ENCODE measurements at regions not wholly inside any gene's neighbourhood (a gene's known extent, or its start where the extent isn't known, plus 50 kb on each side); places are given as distances from the start of the nearest gene placed in this dataset.

GRCh38 chr2:196515051-196515450 is 124.5 kb upstream of the CCDC150 start (continued):
- TF ChIP-seq RERE (CRISPR knock-in tag; IDR thresholded peaks at IDR 0.05; ENCODE audit: borderline replicate concordance) (no peak), TAF7 (tag; IDR thresholded peaks at IDR 0.05) (no peak), SRSF7 (optimal IDR thresholded peaks at IDR 0.05; ENCODE audit: low read depth, low read length) (no peak), RCOR1 (IDR thresholded peaks at IDR 0.05; ENCODE audit: borderline replicate concordance in 1 of 2, low read depth in 2 of 2, low read length in 2 of 2) (no peak), ATF3 (IDR thresholded peaks at IDR 0.05) (no peak), ATF3 (CRISPR knock-in tag; conservative IDR thresholded peaks at IDR 0.05) (no peak), ARID3B (CRISPR knock-in tag; IDR thresholded peaks at IDR 0.05; ENCODE audit: borderline replicate concordance) (no peak), ZNF695 (CRISPR knock-in tag; IDR thresholded peaks at IDR 0.05) (no peak), USF1 (CRISPR knock-in tag; IDR thresholded peaks at IDR 0.05) (no peak), IRF1 (CRISPR knock-in tag; IDR thresholded peaks at IDR 0.05; ENCODE audit: borderline replicate concordance) (no peak), TEAD4 (IDR thresholded peaks at IDR 0.05; ENCODE audit: low read length) (no peak), TEAD4 (CRISPR knock-in tag; IDR thresholded peaks at IDR 0.05; ENCODE audit: borderline replicate concordance) (no peak), TCF15 (CRISPR knock-in tag; IDR thresholded peaks at IDR 0.05) (no peak), ATF4 (CRISPR knock-in tag; IDR thresholded peaks at IDR 0.05) (no peak), ZBTB26 (CRISPR knock-in tag; IDR thresholded peaks at IDR 0.05) (no peak), GABPB1 (CRISPR knock-in tag; IDR thresholded peaks at IDR 0.05) (no peak)
